Astrocyte of the cerebellum (primary cell): ENCODE measurements at regions not wholly inside any gene's neighbourhood (a gene's known extent, or its start where the extent isn't known, plus 50 kb on each side); places are given as distances from the start of the nearest gene placed in this dataset.
"Not testable (repeated sequence)": the region's sequence is repeated elsewhere in the genome, so short reads cannot be mapped to it uniquely, and the experiment has no call there.

Experiments
- DNase-seq: peaks from one replicate; pipeline ENCODE4 v3.0.0-alpha.2; 2011; ENCODE audit warnings: low read depth
- H3K4me3 ChIP-seq: 2 replicates; pipeline ENCODE4 v1.5.1; 2011; ENCODE audit warnings: mild to moderate bottlenecking, low read depth, low read length, moderate library complexity
- CTCF ChIP-seq: IDR thresholded peaks from 2 replicates; pipeline ENCODE4 v1.5.1; 2012; ENCODE audit warnings: low read length, low read depth, moderate library complexity, mild to moderate bottlenecking; ENCODE audit errors: missing control alignments
- in situ Hi-C: cut with HindIII; loops from 2 replicates; pipeline ENCODE4 v1.10.0; 2017; ENCODE audit warnings: low sequenced_read_pairs

GRCh38 chr1:81738875-81739274 lies 61.9 kb upstream of the ADGRL2 start:
- DNase-seq = peak; percentile 11
- no peak for TF ChIP-seq CTCF
- no peak overlapping the region for H3K4me3 ChIP-seq
- in situ Hi-C loops = no loop called here

GRCh38 chr1:81733480-81733879 lies 67.3 kb upstream of the ADGRL2 start:
- DNase-seq = no peak
- H3K4me3 ChIP-seq = no peak overlapping the region
- in situ Hi-C loops = loop anchor here (5.0 kb wide), 1 partner anchor 71 kb away; no protein-coding TSS in a partner anchor
- TF ChIP-seq CTCF = no peak

- no peak for DNase-seq
- in situ Hi-C loops = loop anchor here (5.0 kb wide), 1 partner anchor 70 kb away; no protein-coding TSS in a partner anchor
- H3K4me3 ChIP-seq = no peak overlapping the region
- TF ChIP-seq CTCF = no peak
Measured at GRCh38 chr1:81731989-81732388, 68.7 kb upstream of the ADGRL2 start.

GRCh38 chr1:81730881-81731280 lies 69.9 kb upstream of the ADGRL2 start:
- no peak for TF ChIP-seq CTCF
- in situ Hi-C loops = loop anchor here (5.0 kb wide), 1 partner anchor 69 kb away; no protein-coding TSS in a partner anchor

GRCh38 chr1:81730299-81730698 lies 70.4 kb upstream of the ADGRL2 start:
- not testable (repeated sequence) for H3K4me3 ChIP-seq, DNase-seq
- in situ Hi-C loops = loop anchor here (5.0 kb wide), 1 partner anchor 68 kb away; no protein-coding TSS in a partner anchor

More at GRCh38 chr1:81730881-81731280, 69.9 kb upstream of the ADGRL2 start:
- DNase-seq = no peak
- H3K4me3 ChIP-seq = no peak overlapping the region

GRCh38 chr1:81729818-81730217 lies 70.9 kb upstream of the ADGRL2 start:
- TF ChIP-seq CTCF = no peak
- H3K4me3 ChIP-seq = no peak overlapping the region
- in situ Hi-C loops = loop anchor here (5.0 kb wide), 1 partner anchor 68 kb away; no protein-coding TSS in a partner anchor
- DNase-seq = no peak

GRCh38 chr1:81729239-81729638 lies 71.5 kb upstream of the ADGRL2 start:
- no peak for TF ChIP-seq CTCF
- no peak overlapping the region for H3K4me3 ChIP-seq
- in situ Hi-C loops = no loop called here
- DNase-seq = no peak
